HG02884 (cell line): ENCODE measurements at regions not wholly inside any gene's neighbourhood (a gene's known extent, or its start where the extent isn't known, plus 50 kb on each side); places are given as distances from the start of the nearest gene placed in this dataset.

Experiments used
- ATAC-seq: cut with Tn5 transposase; IDR thresholded peaks from one replicate; pipeline ENCODE4 v1.9.1; 2021; ENCODE audit warnings: mild to moderate bottlenecking, moderate library complexity; ENCODE audit not compliant: unreplicated experiment

GRCh38 chr17:14510136-14510535 lies 209.3 kb downstream of the HS3ST3B1 start:
- no peak for ATAC-seq

- ATAC-seq = no peak
Observed at GRCh38 chr17:14508156-14508555, 207.3 kb downstream of the HS3ST3B1 start.

GRCh38 chr17:14506364-14506763 lies 205.5 kb downstream of the HS3ST3B1 start:
- ATAC-seq = no peak

- ATAC-seq = no peak
Observed at GRCh38 chr17:14505606-14506005, 204.7 kb downstream of the HS3ST3B1 start.

- ATAC-seq = no peak
Observed at GRCh38 chr17:14499976-14500375, 199.1 kb downstream of the HS3ST3B1 start.

- no peak for ATAC-seq
Observed at GRCh38 chr17:14498812-14499211, 197.9 kb downstream of the HS3ST3B1 start.

GRCh38 chr17:14494161-14494560 lies 193.3 kb downstream of the HS3ST3B1 start:
- no peak for ATAC-seq

- ATAC-seq = no peak
Observed at GRCh38 chr17:14489986-14490385, 189.1 kb downstream of the HS3ST3B1 start.

GRCh38 chr17:14488958-14489550 lies 188.2 kb downstream of the HS3ST3B1 start:
- no peak for ATAC-seq

- no peak for ATAC-seq
Observed at GRCh38 chr17:14487068-14487467, 186.2 kb downstream of the HS3ST3B1 start.

- no peak for ATAC-seq
Observed at GRCh38 chr17:14482715-14483114, 181.8 kb downstream of the HS3ST3B1 start.

- ATAC-seq = no peak
Observed at GRCh38 chr17:14481664-14482063, 180.8 kb downstream of the HS3ST3B1 start.

GRCh38 chr17:14474591-14474990 lies 173.7 kb downstream of the HS3ST3B1 start:
- ATAC-seq = no peak

- ATAC-seq = no peak
Observed at GRCh38 chr17:14471052-14471451, 170.2 kb downstream of the HS3ST3B1 start.

GRCh38 chr17:14470417-14470816 lies 169.5 kb downstream of the HS3ST3B1 start:
- ATAC-seq = no peak

GRCh38 chr17:14469971-14470370 lies 169.1 kb downstream of the HS3ST3B1 start:
- no peak for ATAC-seq

- no peak for ATAC-seq
Observed at GRCh38 chr17:14468858-14469257, 168.0 kb downstream of the HS3ST3B1 start.

- no peak for ATAC-seq
Observed at GRCh38 chr17:14461227-14461548, 160.3 kb downstream of the HS3ST3B1 start.

- no peak for ATAC-seq
Observed at GRCh38 chr17:14460516-14461226, 159.8 kb downstream of the HS3ST3B1 start.

GRCh38 chr17:14459955-14460354 lies 159.1 kb downstream of the HS3ST3B1 start:
- ATAC-seq = no peak

GRCh38 chr17:14458724-14459123 lies 157.8 kb downstream of the HS3ST3B1 start:
- no peak for ATAC-seq

GRCh38 chr17:14454746-14455145 lies 153.9 kb downstream of the HS3ST3B1 start:
- ATAC-seq = no peak

GRCh38 chr17:14452856-14453255 lies 152.0 kb downstream of the HS3ST3B1 start:
- no peak for ATAC-seq
